Panc1 (cell line): ENCODE measurements at regions not wholly inside any gene's neighbourhood (a gene's known extent, or its start where the extent isn't known, plus 50 kb on each side); places are given as distances from the start of the nearest gene placed in this dataset.

ENCODE experiments used
- POLR2AphosphoS5 ChIP-seq: IDR thresholded peaks from 2 replicates; pipeline ENCODE4 v1.6.1; 2012; ENCODE audit warnings: mild to moderate bottlenecking, low read depth, low read length, moderate library complexity
- TF ChIP-seq, protein P1 (sequence below): fragments of 450-650 bp; IDR thresholded peaks from 2 replicates; pipeline ENCODE4 v1.5.1; 2017; ENCODE audit warnings: mild to moderate bottlenecking

DNA sequence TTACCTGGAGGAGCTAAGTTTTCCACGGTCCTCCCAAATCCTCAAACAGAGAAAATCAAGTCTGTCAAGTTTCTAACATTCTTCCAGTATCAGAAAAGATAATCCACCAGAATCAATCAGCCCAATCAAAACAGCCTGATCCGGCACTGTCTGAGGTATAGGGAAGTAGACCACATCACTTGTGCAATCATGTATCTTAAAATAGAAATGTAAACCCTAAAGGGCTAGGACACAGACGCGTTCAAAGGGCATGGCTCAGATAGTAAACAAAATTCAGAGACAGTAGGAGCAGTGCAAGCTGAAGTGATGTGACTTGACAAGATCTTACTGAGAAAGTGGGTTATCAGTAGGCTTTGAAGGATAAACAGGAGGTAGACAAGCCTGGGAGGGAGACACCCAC is 252.4 kb upstream of the DAPK1 start:
- TF ChIP-seq, protein P1, sequence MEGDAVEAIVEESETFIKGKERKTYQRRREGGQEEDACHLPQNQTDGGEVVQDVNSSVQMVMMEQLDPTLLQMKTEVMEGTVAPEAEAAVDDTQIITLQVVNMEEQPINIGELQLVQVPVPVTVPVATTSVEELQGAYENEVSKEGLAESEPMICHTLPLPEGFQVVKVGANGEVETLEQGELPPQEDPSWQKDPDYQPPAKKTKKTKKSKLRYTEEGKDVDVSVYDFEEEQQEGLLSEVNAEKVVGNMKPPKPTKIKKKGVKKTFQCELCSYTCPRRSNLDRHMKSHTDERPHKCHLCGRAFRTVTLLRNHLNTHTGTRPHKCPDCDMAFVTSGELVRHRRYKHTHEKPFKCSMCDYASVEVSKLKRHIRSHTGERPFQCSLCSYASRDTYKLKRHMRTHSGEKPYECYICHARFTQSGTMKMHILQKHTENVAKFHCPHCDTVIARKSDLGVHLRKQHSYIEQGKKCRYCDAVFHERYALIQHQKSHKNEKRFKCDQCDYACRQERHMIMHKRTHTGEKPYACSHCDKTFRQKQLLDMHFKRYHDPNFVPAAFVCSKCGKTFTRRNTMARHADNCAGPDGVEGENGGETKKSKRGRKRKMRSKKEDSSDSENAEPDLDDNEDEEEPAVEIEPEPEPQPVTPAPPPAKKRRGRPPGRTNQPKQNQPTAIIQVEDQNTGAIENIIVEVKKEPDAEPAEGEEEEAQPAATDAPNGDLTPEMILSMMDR, result no peak
- no peak for TF ChIP-seq POLR2AphosphoS5
